NCI-H526 (cell line): ENCODE measurements at regions not wholly inside any gene's neighbourhood (a gene's known extent, or its start where the extent isn't known, plus 50 kb on each side); places are given as distances from the start of the nearest gene placed in this dataset.
A peak's percentile ranks its signal among the peaks of the same experiment; 100 is the strongest.

Source experiments
- DNase-seq, 2 experiments: peaks; one replicate each; lab custom pipeline; 2025; lab: John Stamatoyannopoulos, UW

DNA sequence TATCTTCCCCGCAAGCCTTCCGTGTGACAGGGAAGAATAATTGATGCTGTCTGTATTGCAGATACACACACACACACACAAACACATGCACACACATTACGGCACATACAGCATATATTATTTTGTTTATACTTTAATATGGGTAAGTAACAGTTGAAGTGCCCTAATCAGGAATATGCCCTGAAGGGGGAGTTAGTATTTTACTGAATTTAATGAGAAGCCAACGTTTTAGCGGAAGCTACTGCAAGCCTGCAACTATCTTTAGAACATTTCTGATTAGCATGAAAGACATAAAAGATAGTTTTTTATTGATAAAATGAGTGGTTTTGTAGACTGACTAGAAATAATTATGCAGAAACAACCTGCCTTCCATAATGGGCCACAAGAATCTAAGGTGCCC lies 296.6 kb upstream of the SLCO3A1 start:
- no peak for DNase-seq

GRCh38 chr15:91559066-91559465 lies 294.4 kb upstream of the SLCO3A1 start:
- DNase-seq, result no peak

- no peak for DNase-seq
Measured at GRCh38 chr15:91561371-91562100, 292.0 kb upstream of the SLCO3A1 start.

- DNase-seq, result no peak
Measured at GRCh38 chr15:91562698-91563097, 290.8 kb upstream of the SLCO3A1 start.

- DNase-seq, result no peak
Measured at GRCh38 chr15:91564631-91565030, 288.9 kb upstream of the SLCO3A1 start.

DNA sequence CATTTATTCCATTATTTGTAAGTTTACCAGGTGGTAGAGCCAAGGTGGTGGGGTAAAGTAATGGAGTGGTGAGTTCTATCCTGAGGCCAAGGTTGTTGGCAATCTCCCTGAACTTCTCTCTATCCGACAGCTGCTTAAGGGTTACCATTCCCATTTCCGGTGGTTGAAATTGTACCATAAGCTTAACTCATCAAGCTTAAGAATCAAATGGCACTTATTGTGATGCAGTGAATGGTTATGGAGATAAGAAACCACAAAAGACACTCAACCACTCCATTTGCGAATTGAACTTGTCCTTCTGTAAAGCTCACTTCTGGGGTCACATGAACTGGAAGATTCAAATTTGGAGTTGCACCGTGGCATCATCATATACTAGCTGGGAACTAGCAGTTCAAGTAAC lies 287.4 kb upstream of the SLCO3A1 start:
- no peak for DNase-seq

- DNase-seq, result no peak
Measured at GRCh38 chr15:91568036-91568435, 285.5 kb upstream of the SLCO3A1 start.

DNA sequence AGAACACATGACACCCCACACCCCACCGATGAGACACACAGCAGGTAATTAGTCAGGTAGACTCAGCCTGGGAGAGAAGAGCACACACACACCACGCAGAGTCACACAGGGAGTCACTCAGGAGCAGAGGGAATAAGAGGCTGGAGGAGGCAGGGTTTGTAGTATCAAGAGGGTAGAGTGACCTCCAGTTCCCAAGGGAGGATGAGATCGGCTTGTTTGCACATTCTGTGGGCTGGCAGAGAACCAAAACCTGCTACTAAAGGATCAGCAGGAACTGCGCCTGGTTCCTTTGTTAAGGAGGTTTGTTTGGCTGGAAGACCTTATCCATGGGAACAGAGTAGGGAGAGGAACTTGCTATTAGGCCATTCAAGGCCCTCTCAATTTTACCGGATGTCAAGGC lies 281.4 kb upstream of the SLCO3A1 start:
- peak; percentile 46 to 56 for DNase-seq

DNA sequence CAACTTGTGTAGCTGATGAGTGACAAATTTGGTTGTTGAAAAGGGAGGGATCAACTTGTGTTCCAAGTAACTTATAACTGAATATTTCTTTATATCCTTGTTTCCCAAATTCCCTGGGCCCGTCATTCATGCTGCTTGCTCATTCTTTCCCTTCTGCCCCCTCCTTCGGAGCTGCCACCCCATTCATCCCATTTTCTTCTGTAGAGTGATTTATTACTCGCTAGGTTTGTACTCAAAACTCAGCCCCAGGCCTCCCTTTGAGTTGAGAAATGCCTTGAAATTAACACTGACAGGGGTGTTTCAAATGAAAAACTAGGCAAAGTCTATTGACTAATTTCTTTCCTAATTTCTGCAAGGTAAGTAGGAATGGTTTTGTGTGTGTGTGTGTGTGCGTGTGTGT lies 277.4 kb upstream of the SLCO3A1 start:
- no peak for DNase-seq

- DNase-seq, result no peak
Measured at GRCh38 chr15:91578511-91578910, 275.0 kb upstream of the SLCO3A1 start.

DNA sequence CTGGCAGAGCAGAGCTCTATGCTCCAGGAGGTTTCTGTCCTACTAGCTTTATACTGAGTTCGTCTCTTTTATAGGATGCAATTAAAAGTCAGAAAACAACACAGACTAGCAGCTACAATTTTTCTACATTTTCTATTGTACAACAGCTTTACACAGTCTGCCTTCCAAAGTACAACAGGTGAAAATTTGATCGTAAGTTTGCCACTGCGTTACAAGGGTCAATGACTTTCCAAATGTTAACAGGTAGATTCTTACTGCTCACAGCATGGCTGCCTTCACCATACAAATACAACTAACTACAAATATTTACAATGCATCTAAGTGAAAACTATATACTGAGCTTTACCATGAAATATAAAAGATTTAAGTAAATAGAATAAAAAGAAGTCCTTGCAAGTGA lies 268.6 kb upstream of the SLCO3A1 start:
- no peak for DNase-seq

GRCh38 chr15:91586560-91586959 lies 266.9 kb upstream of the SLCO3A1 start:
- DNase-seq, result no peak

- no peak for DNase-seq
Measured at GRCh38 chr15:91589360-91589759, 264.1 kb upstream of the SLCO3A1 start.

GRCh38 chr15:91592567-91592966 lies 260.9 kb upstream of the SLCO3A1 start:
- no peak for DNase-seq

DNA sequence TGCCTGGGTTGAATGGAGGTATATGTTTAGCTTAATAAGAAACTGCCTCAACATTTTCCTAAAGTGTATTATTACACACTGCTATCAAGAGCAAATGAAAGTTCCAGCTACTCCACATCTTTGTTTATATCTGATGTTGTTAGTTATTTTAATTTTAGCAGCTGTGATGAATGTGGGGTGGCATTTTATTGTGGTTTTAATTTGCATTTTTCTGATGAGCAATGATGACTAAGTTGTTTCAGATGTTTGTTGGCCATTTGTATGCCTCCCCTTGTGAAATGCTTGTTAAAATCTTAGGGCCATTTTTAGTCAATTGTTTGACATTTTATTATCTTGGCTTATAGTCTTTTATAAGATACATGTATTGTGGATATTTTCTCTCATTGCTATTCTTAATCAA lies 260.4 kb upstream of the SLCO3A1 start:
- peak in 1 of 2 experiments; percentile 8 for DNase-seq

DNA sequence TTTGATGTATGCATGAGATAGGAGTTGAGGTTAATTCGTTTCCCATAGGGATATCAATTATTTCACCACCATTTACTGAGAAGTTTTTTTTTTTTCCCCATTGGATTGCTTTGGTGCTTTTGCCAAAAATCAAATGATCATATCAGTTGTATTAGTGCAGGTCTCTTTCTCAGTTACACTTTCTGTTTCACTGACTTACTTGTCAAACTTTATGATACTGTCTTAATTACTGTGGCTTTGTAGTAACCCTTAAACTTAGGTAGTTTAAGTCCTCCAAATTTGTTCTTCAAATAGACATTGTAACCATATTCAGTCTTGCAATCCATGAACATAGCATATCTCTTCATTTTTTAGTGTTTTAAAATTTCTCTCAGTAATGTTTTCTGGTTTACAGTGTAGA lies 259.9 kb upstream of the SLCO3A1 start:
- DNase-seq, result no peak

- no peak for DNase-seq
Measured at GRCh38 chr15:91599261-91599660, 254.2 kb upstream of the SLCO3A1 start.

GRCh38 chr15:91603384-91604080 lies 250.0 kb upstream of the SLCO3A1 start:
- no peak for DNase-seq

DNA sequence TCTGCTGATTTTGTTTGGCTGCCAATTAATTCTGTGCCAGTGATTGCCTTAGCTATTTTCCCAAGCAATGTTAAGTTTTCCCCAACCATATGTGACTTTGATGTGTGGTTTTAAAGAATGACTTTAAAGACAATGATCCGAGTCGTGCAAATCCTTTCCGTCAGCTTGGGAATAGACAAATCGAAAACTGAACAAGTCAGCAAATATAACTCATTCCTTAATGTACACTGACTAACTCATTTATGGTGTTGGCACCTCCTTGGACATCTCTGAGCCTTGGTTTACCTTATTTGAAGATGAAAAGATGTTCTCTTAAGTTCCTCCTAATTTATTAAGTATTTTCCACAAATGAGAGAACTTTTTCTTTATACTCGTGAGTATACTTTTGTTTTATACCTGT lies 249.4 kb upstream of the SLCO3A1 start:
- no peak for DNase-seq

DNA sequence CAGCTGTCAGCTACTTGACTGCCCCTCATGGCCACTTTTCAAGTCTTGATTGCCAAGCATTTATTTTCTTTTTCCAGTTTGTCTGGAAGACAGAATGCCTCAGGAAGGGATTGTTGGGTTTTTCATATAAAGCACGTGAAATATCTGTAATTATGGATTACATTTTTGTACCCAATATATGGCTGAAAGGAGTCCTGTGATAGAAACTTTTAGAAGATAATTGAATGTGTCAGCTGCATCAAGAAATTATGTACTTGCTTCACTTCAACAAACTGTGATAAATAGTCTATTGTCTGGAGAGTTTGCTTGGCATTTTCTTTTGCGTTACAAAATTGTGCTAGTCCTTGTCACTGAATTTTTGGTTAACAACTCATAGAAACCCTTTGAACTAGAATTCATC lies 247.9 kb upstream of the SLCO3A1 start:
- DNase-seq, result no peak

DNA sequence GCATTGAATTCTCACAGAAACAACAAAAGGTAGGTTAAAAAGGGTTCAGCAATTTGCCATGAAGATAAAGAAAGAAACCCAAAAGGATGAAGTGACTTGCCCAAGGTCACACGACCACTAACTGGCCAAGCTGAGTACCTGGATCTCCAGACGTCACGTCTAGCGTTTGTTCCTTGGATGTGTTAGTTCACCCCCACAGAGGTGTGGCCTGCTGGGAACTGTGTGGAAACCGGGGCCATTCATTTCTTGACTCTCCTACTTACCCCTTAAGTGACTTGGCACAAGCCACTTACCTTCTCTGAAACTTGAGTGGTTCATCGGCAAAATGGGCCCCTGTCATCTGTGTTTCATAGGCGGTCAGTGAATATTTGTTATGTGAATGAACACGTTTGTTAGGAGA lies 244.3 kb upstream of the SLCO3A1 start:
- DNase-seq, result no peak

DNA sequence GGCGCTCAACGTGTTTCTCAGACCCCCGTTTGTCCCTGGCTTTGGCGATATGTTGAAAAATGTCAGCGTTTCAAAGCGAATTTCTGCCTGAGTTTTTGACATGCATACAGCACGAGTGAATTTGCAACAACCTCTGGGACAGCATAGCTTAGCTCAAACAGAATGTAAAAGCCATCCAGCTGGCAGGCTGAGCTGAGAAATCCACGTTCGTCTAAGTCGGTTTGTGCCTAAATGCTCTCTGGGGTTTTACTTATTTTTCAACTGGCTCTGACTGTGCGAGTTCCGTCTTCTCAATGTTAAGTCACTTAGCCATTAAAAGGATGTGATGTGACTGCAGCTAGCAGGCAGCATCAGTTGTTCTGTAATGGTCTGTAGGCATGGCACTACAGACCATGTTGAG lies 243.5 kb upstream of the SLCO3A1 start:
- no peak for DNase-seq

DNA sequence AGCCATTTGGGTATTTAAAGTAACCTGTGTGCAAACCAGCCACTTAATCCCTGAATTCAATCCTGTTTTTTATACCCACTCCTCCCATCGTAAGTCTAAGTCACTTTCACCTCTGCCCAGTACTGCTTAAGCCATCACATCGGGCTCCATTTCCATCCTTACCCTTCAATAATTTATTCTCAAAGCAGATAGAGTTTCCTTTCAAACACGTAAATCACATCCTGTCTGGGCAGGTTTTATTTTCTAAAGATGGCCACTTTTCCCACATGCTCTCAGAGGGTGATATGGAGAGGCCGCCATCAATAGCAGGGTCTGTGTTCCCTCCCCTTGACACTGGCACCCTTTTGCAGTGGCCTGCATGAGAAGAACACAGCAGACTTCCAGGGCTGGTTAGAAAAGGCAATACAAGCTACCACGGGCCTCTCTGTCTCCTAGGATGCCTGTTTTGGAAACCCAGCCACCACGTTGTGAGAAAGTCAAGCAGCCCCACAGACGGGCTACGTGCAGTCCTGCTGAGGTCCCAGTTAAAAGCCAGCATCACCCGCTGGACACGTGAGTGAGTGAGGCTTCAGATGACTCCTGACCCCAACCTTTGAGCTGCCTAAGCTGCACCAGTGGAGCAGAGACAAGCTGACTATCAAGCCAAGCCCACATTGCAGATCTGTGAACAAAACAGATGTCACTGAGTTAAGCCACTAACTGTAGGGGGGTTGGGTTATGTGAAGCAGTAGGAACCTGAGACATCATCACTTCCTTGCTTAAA lies 241.8 kb upstream of the SLCO3A1 start:
- no peak for DNase-seq
